ENCODE measurements at regions not wholly inside any gene's neighbourhood (a gene's known extent, or its start where the extent isn't known, plus 50 kb on each side); places are given as distances from the start of the nearest gene placed in this dataset.

DNA sequence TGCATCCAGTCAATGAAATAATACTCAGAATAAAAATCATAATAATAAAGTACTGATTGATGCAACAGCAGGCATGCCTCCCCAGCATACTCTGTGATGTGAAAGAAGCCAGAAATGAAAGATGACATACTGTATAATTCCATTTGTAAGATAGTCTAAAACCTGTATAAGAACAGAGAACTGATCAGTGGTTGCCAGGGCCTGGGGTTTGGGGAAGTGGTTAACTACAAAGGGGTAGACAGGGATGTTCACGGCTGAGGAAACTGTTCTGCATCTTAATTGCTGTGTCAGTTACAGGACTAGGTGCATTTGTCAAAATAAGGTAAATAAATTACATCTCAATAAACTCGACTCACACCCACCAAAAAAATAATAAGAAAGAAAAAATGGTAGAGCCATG is 81.3 kb upstream of the BMP2 start:
- peaks cover 0 to 19% (median 12%) of the 10 kb centered on the region in 10 experiments; a peak in 12 of 20 replicates for H3K4me1 ChIP-seq
- no peaks in the 10 kb centered on the region for H3K36me3 ChIP-seq
- no peak overlapping the region for H3K27ac ChIP-seq
- no peak overlapping the region for H3K9ac ChIP-seq
- 0 out of 22 replicates have a peak, but pooled peaks cover 0 to 4% (median 0%) of the 10 kb centered on the region in 11 experiments for H3K27me3 ChIP-seq
- peaks cover 0 to 13% (median 0%) of the 10 kb centered on the region in 11 experiments; a peak in 5 of 22 replicates for H3K9me3 ChIP-seq (replicated peaks in 1 of 11)
- TF ChIP-seq Cebpa-rat (IDR thresholded peaks at IDR 0.05), result no peak
- peak overlapping the region in 5 of 11 experiments; percentile 2 to 38 (median 14); a peak in 7 of 22 replicates for H3K4me2 ChIP-seq
- no peaks in the 10 kb centered on the region for H4K20me1 ChIP-seq
- H3K4me3 ChIP-seq, result no peak overlapping the region

DNA sequence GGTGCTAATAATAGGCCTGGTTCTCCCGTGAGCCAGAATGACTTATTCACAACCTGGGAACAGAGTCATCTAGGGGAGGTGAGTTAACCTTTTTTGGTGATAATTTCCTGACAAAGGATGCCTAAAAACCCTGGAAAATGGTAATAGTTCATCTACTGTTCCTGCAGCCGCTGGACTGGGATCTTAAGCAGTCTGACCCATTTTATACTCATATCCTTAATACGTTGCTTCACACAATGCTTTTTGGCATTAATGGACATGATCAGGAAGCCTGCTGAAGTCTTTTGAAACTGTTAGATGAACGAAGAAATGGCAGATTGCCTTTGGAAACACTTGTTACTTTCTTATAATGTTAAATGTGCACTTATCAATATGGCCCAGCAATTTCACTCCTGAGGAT is 81.9 kb upstream of the BMP2 start:
- Histone ChIP-seq H3K4me2 (peak overlapping the region in 5 of 11 experiments; percentile 11 to 38 (median 14); a peak in 5 of 22 replicates), H4K20me1 (no peaks in the 10 kb centered on the region), H3K9ac (no peak overlapping the region), H3K27me3 (0 out of 22 replicates have a peak, but pooled peaks cover 0 to 4% (median 0%) of the 10 kb centered on the region in 11 experiments), H3K9me3 (replicated peaks in 1 of 11) (peaks cover 0 to 13% (median 0%) of the 10 kb centered on the region in 11 experiments; a peak in 6 of 22 replicates), H3K27ac (no peak overlapping the region), H3K4me1 (peaks cover 0 to 24% (median 16%) of the 10 kb centered on the region in 10 experiments; a peak in 13 of 20 replicates), H3K4me3 (no peak overlapping the region), H3K36me3 (no peaks in the 10 kb centered on the region)
- no peak for TF ChIP-seq Cebpa-rat (IDR thresholded peaks at IDR 0.05)

DNA sequence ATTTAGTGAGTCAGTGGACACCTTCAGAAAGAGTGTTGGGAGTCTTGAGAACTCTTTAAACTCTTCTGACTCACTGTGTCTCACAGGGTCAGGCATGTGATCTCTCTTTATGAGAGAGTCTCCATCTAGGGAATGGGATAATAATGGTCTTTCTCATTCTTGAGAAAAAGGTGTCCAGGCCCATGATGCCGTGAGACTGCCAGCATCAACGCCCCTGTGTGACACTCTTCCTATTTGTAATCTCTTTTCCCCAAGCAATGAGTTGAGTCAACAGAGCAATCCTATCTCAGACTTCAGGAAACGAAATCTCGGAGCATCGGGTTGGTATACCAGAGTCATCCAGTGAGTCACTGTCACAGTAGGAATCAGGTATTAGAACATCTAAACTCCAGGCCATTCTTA is 82.3 kb upstream of the BMP2 start:
- no peak overlapping the region for H3K9ac ChIP-seq
- H3K36me3 ChIP-seq, result no peaks in the 10 kb centered on the region
- H3K4me1 ChIP-seq, result peaks cover 0 to 28% (median 20%) of the 10 kb centered on the region in 10 experiments; a peak in 13 of 20 replicates
- no peak for TF ChIP-seq Cebpa-rat (IDR thresholded peaks at IDR 0.05)
- no peak overlapping the region for H3K4me3 ChIP-seq
- peaks cover 0 to 13% (median 0%) of the 10 kb centered on the region in 11 experiments; a peak in 6 of 22 replicates for H3K9me3 ChIP-seq (replicated peaks in 1 of 11)
- no peaks in the 10 kb centered on the region for H4K20me1 ChIP-seq
- 0 out of 22 replicates have a peak, but pooled peaks cover 0 to 4% (median 0%) of the 10 kb centered on the region in 11 experiments for H3K27me3 ChIP-seq
- H3K27ac ChIP-seq, result no peak overlapping the region
- peak overlapping the region in 3 of 11 experiments; percentile 11 to 38 (median 21); a peak in 2 of 22 replicates for H3K4me2 ChIP-seq

GRCh38 chr20:6683021-6683977 is 84.2 kb upstream of the BMP2 start:
- H3K27ac ChIP-seq, result no peak overlapping the region
- TF ChIP-seq Cebpa-rat (IDR thresholded peaks at IDR 0.05), result no peak
- H3K27me3 ChIP-seq, result 0 out of 22 replicates have a peak, but pooled peaks cover 0 to 4% (median 0%) of the 10 kb centered on the region in 11 experiments
- no peak overlapping the region for H3K4me3 ChIP-seq
- no peak overlapping the region for H3K9ac ChIP-seq
- peaks cover 0 to 29% (median 19%) of the 10 kb centered on the region in 10 experiments; a peak in 12 of 20 replicates for H3K4me1 ChIP-seq
- H3K9me3 ChIP-seq (replicated peaks in 1 of 11), result peaks cover 0 to 20% (median 8%) of the 10 kb centered on the region in 11 experiments; a peak in 11 of 22 replicates
- no peaks in the 10 kb centered on the region for H3K36me3 ChIP-seq
- no peak overlapping the region for H3K4me2 ChIP-seq
- no peaks in the 10 kb centered on the region for H4K20me1 ChIP-seq

DNA sequence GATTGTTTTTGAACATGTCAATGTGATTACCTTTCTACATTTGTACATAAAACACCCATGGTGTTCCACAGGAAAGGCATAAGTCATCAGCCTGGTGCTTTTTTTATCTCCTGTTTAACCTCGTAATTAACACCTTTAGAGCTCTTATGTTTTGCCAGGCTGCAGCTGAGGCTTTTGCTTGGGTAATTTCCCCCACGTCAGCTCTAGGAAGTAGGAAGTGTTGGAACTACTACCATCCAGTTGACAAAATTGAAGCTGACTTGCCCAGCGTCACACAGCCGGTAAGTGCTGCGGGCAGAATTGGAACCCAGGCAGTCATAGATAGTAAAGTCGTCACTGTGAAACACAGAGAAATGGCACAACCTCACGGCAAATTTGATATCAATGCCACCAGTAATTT is 86.6 kb upstream of the BMP2 start:
- Histone ChIP-seq H3K36me3 (no peaks in the 10 kb centered on the region), H3K27me3 (no peaks in the 10 kb centered on the region), H3K4me3 (no peak overlapping the region), H4K20me1 (no peaks in the 10 kb centered on the region), H3K27ac (no peak overlapping the region), H3K9me3 (replicated peaks in 1 of 11) (peaks cover 0 to 20% (median 8%) of the 10 kb centered on the region in 11 experiments; a peak in 11 of 22 replicates), H3K4me2 (peak overlapping the region in 7 of 11 experiments; percentile 20 to 61 (median 30); a peak in 12 of 22 replicates), H3K9ac (no peak overlapping the region), H3K4me1 (peaks cover 0 to 19% (median 10%) of the 10 kb centered on the region in 10 experiments; a peak in 12 of 20 replicates)
- no peak for TF ChIP-seq Cebpa-rat (IDR thresholded peaks at IDR 0.05)

- H3K4me2 ChIP-seq, result peak overlapping the region in 7 of 11 experiments; percentile 20 to 61 (median 30); a peak in 13 of 22 replicates
Observed at GRCh38 chr20:6680441-6680840, 87.0 kb upstream of the BMP2 start.

DNA sequence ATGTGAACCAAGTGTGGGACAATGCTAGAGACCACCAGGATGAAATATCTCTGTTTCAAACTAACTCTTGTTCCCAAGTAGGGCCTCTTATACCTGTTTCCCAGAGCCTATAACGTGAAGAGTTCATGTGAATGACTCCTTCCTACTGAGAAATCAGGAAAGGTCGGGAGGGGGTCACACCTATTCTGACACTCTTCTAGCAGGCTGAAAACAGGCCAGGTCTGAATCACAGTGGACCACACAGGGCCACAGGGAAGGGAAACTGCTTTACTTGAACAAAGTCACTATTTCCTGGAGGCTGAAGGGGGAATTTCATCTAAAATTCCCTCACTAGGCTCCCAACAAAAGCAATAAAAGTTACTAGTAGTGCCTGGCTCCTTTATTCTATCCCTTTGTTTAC is 88.4 kb upstream of the BMP2 start:
- H3K27me3 ChIP-seq, result no peaks in the 10 kb centered on the region
- H3K4me3 ChIP-seq, result no peak overlapping the region
- H3K9me3 ChIP-seq (replicated peaks in 1 of 11), result peaks cover 0 to 19% (median 8%) of the 10 kb centered on the region in 11 experiments; a peak in 11 of 22 replicates
- no peak overlapping the region for H3K9ac ChIP-seq
- H3K27ac ChIP-seq, result no peak overlapping the region
- H3K36me3 ChIP-seq, result no peaks in the 10 kb centered on the region
- TF ChIP-seq Cebpa-rat (IDR thresholded peaks at IDR 0.05), result no peak
- H4K20me1 ChIP-seq, result no peaks in the 10 kb centered on the region
- no peak overlapping the region for H3K4me2 ChIP-seq
- H3K4me1 ChIP-seq, result peaks cover 0 to 15% (median 8%) of the 10 kb centered on the region in 10 experiments; a peak in 9 of 20 replicates

More at GRCh38 chr20:6680441-6680840, 87.0 kb upstream of the BMP2 start:
- Histone ChIP-seq H3K27ac (no peak overlapping the region), H3K4me3 (no peak overlapping the region), H3K9ac (no peak overlapping the region), H4K20me1 (no peaks in the 10 kb centered on the region), H3K9me3 (replicated peaks in 1 of 11) (peaks cover 0 to 20% (median 8%) of the 10 kb centered on the region in 11 experiments; a peak in 11 of 22 replicates), H3K4me1 (peaks cover 0 to 15% (median 8%) of the 10 kb centered on the region in 10 experiments; a peak in 9 of 20 replicates), H3K27me3 (no peaks in the 10 kb centered on the region), H3K36me3 (no peaks in the 10 kb centered on the region)
- no peak for TF ChIP-seq Cebpa-rat (IDR thresholded peaks at IDR 0.05)

- Histone ChIP-seq H3K4me2 (no peak overlapping the region), H3K9ac (no peak overlapping the region), H3K4me1 (peaks cover 0 to 15% (median 8%) of the 10 kb centered on the region in 10 experiments; a peak in 9 of 20 replicates), H4K20me1 (no peaks in the 10 kb centered on the region), H3K27me3 (no peaks in the 10 kb centered on the region), H3K36me3 (no peaks in the 10 kb centered on the region), H3K4me3 (no peak overlapping the region), H3K27ac (no peak overlapping the region), H3K9me3 (replicated peaks in 1 of 11) (peaks cover 0 to 19% (median 8%) of the 10 kb centered on the region in 11 experiments; a peak in 11 of 22 replicates)
- TF ChIP-seq Cebpa-rat (IDR thresholded peaks at IDR 0.05), result no peak
Observed at GRCh38 chr20:6678101-6678500, 89.4 kb upstream of the BMP2 start.

DNA sequence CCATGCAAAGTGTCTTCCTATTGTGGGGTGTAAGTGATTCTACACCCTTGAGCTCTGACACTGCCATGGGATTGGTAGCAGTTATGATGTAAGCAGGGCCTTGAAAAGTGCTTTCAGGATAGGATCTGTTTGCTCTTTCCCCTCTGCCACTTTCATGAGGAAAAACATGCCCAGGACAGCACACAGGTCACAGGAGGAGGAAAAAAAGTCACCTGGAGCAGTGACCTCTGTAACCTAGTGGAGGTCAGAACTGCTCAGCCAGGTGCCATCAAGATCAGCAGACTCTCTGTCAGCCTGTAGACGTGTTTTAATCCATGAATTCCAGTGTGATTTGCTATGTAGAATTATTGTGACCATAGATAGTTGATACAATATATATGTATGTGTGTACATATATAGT is 92.7 kb upstream of the BMP2 start:
- H3K27me3 ChIP-seq, result peaks cover 0 to 3% (median 0%) of the 10 kb centered on the region in 11 experiments; a peak in 2 of 22 replicates
- no peak overlapping the region for H3K4me3 ChIP-seq
- peaks cover 0 to 11% (median 4%) of the 10 kb centered on the region in 11 experiments; a peak in 8 of 22 replicates for H3K9me3 ChIP-seq (replicated peaks in 1 of 11)
- peaks cover 0 to 2% (median 0%) of the 10 kb centered on the region in 10 experiments; a peak in 1 of 20 replicates for H3K4me1 ChIP-seq
- no peaks in the 10 kb centered on the region for H3K36me3 ChIP-seq
- H3K4me2 ChIP-seq, result no peak overlapping the region
- no peak overlapping the region for H3K27ac ChIP-seq
- no peak for TF ChIP-seq Cebpa-rat (IDR thresholded peaks at IDR 0.05)
- H3K9ac ChIP-seq, result no peak overlapping the region
- no peaks in the 10 kb centered on the region for H4K20me1 ChIP-seq

All from BLaER1 treated with 17β-estradiol and CSF1 and Interleukin-3, amounts not matched to agents 10 nM and 100 nM (cell line).